ENCODE measurements at regions not wholly inside any gene's neighbourhood (a gene's known extent, or its start where the extent isn't known, plus 50 kb on each side); places are given as distances from the start of the nearest gene placed in this dataset.

DNA sequence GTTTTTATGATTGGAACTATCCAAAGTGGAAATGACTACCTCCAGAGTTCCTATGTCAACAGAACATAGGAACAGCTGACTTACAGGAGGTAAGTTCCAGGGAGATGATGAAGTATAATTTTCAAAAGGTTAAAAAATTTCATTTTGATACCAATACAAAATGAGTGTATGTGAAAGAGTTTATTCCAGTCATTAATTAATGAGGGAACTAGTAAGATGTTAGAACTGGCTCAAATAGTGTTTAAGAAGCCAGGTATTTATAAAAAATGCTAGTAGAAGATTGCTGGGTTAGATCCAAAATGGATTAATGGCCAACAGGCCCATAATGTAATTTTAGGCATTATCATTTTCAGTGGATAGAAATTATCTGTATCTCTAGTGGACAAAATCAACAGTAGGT, 227.7 kb upstream of the ZBED5 start:
- Histone ChIP-seq H3K27ac (no peak overlapping the region), H3K4me3 (no peak overlapping the region), H3K9me3 (no peaks in the 10 kb centered on the region), H3K27me3 (no peaks in the 10 kb centered on the region), H3K4me1 (no peaks in the 10 kb centered on the region), H3K36me3 (replicated peaks in 1 of 2; ENCODE audit: insufficient read depth in 1 of 2, low read depth in 2 of 2) (no peaks in the 10 kb centered on the region)
- DNase-seq (no peak), ATAC-seq (no peak)
- intact Hi-C loops (cut with DNase I), result no loop called here
- no peak for TF ChIP-seq POLR2A (IDR thresholded peaks at IDR 0.05)
- TF ChIP-seq, protein P1, sequence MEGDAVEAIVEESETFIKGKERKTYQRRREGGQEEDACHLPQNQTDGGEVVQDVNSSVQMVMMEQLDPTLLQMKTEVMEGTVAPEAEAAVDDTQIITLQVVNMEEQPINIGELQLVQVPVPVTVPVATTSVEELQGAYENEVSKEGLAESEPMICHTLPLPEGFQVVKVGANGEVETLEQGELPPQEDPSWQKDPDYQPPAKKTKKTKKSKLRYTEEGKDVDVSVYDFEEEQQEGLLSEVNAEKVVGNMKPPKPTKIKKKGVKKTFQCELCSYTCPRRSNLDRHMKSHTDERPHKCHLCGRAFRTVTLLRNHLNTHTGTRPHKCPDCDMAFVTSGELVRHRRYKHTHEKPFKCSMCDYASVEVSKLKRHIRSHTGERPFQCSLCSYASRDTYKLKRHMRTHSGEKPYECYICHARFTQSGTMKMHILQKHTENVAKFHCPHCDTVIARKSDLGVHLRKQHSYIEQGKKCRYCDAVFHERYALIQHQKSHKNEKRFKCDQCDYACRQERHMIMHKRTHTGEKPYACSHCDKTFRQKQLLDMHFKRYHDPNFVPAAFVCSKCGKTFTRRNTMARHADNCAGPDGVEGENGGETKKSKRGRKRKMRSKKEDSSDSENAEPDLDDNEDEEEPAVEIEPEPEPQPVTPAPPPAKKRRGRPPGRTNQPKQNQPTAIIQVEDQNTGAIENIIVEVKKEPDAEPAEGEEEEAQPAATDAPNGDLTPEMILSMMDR (IDR thresholded peaks at IDR 0.05), result no peak

DNA sequence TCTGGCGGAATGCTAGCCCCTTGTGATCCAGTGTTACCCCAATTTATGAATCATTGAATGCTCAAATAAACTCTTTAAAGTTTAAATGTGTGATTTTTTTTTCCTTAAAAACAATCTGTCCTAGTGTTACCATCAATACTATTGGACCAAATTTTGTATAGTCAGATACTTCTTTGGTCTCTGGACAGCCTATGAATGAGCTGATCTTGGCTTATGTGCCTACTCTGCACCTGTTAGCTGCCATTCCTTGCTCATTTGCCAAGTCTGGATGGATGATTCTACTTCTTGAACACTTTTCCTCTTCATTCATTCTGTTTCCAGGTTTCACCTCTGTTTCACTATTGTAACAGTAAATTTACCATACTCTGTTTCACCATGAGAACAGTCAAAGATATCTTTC, 226.5 kb upstream of the ZBED5 start:
- H3K27ac ChIP-seq, result no peak overlapping the region
- H3K4me1 ChIP-seq, result no peaks in the 10 kb centered on the region
- ATAC-seq (no peak), DNase-seq (no peak)
- no peaks in the 10 kb centered on the region for H3K27me3 ChIP-seq
- no peak overlapping the region for H3K4me3 ChIP-seq
- TF ChIP-seq, protein P1 (IDR thresholded peaks at IDR 0.05), result no peak
- no peak for TF ChIP-seq POLR2A (IDR thresholded peaks at IDR 0.05)
- intact Hi-C loops (cut with DNase I), result no loop called here
- whole genome bisulfite sequencing, 2 donors, result 78 to 84% methylated on average over 1 of the region's 1 CpG
- no peaks in the 10 kb centered on the region for H3K36me3 ChIP-seq (replicated peaks in 1 of 2; ENCODE audit: insufficient read depth in 1 of 2, low read depth in 2 of 2)
- no peaks in the 10 kb centered on the region for H3K9me3 ChIP-seq

DNA sequence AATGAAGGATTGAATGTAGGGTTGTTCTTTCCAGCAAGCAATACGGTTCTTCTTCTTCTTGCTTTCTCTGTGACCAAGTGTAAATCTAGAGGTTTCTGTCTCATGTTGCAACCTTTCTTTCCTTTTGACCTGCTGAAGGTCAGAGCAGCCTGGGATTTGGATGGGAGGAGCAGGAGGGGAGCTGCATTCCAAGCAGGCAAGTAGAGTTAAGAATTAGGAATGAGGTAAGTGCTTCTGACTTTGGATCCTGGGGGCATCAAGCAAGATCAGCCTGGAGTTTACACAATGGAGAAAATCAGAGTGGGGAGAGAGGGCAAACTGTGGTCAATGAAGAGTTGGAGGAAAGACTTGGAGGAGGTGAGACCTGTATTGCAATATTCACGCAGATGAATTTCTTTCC, 225.6 kb upstream of the ZBED5 start:
- TF ChIP-seq POLR2A (IDR thresholded peaks at IDR 0.05), result no peak
- TF ChIP-seq, protein P1 (IDR thresholded peaks at IDR 0.05), result no peak
- intact Hi-C loops (cut with DNase I), result no loop called here
- Histone ChIP-seq H3K27ac (no peak overlapping the region), H3K4me1 (no peaks in the 10 kb centered on the region), H3K9me3 (no peaks in the 10 kb centered on the region), H3K27me3 (no peaks in the 10 kb centered on the region), H3K4me3 (no peak overlapping the region), H3K36me3 (replicated peaks in 1 of 2; ENCODE audit: insufficient read depth in 1 of 2, low read depth in 2 of 2) (no peaks in the 10 kb centered on the region)
- no peak for ATAC-seq
- DNase-seq, result no peak
- WGBS, 2 donors, result 71 to 74% methylated on average over 2 of the region's 2 CpGs

DNA sequence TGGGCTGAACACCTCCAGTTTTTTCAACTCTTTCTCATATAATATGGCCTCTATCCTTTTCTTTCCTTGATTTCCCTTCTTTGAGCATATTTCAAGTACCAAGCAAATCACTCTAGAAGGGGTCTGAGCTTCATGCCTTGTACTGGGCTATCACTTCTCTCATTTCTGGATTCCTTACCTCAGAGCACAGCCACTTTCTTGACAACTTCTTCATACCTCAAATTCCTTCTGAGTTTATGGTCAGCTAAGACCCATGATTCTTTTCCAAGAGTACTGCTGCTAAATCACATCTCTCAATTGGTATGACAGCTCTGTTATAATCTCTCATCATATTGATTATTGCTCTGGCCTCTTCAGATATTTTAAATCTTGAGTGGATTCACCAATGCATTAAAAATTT, 224.8 kb upstream of the ZBED5 start:
- Histone ChIP-seq H3K4me1 (no peaks in the 10 kb centered on the region), H3K27ac (no peak overlapping the region), H3K36me3 (replicated peaks in 1 of 2; ENCODE audit: insufficient read depth in 1 of 2, low read depth in 2 of 2) (no peaks in the 10 kb centered on the region), H3K4me3 (no peak overlapping the region), H3K27me3 (no peaks in the 10 kb centered on the region), H3K9me3 (no peaks in the 10 kb centered on the region)
- ATAC-seq, result no peak
- no peak for DNase-seq
- intact Hi-C loops (cut with DNase I), result no loop called here
- TF ChIP-seq POLR2A (IDR thresholded peaks at IDR 0.05), result no peak
- TF ChIP-seq, protein P1 (IDR thresholded peaks at IDR 0.05), result no peak

DNA sequence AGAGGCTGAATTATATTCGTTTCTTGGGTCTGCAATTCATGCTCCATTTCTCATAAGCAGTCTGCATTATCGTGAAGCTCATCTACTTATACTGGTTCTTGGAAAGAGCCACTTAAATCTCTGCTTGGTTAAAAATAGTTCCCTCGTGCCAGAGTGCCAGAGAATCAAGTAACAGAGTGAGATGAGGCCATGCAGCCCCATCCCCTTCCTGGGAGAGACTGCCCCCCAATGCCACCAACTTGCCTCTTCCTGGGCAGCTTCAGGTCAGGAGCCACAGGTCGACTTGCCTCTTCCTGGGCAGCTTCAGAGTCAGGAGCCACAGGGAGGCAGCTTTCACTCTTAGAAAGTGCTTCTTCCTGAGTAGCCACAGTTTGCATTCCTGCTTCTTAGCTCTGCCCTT, 223.9 kb upstream of the ZBED5 start:
- H3K27me3 ChIP-seq, result no peaks in the 10 kb centered on the region
- no peaks in the 10 kb centered on the region for H3K36me3 ChIP-seq (replicated peaks in 1 of 2; ENCODE audit: insufficient read depth in 1 of 2, low read depth in 2 of 2)
- H3K27ac ChIP-seq, result no peak overlapping the region
- intact Hi-C loops (cut with DNase I), result no loop called here
- H3K9me3 ChIP-seq, result no peaks in the 10 kb centered on the region
- no peaks in the 10 kb centered on the region for H3K4me1 ChIP-seq
- DNase-seq (no peak), ATAC-seq (no peak)
- WGBS, 2 donors, result 37 to 45% methylated on average over 4 of the region's 4 CpGs
- TF ChIP-seq, protein P1 (IDR thresholded peaks at IDR 0.05), result no peak
- no peak for TF ChIP-seq POLR2A (IDR thresholded peaks at IDR 0.05)
- no peak overlapping the region for H3K4me3 ChIP-seq
